H9 (cell line): ENCODE measurements at regions not wholly inside any gene's neighbourhood (a gene's known extent, or its start where the extent isn't known, plus 50 kb on each side); places are given as distances from the start of the nearest gene placed in this dataset.

Source experiments
- DNase-seq: peaks from one replicate; pipeline ENCODE4 v3.0.0-alpha.2; 2017
- H2AFZ ChIP-seq: one replicate; pipeline ENCODE4 v1.6.1; 2013; ENCODE audit warnings: mild to moderate bottlenecking, low read length, control low read depth, moderate library complexity
- H2AK5ac ChIP-seq: 2 replicates; pipeline ENCODE4 v1.6.1; 2013; ENCODE audit warnings: low read length, control low read depth, mixed read lengths; ENCODE audit not compliant: insufficient read length
- H2BK120ac ChIP-seq: one replicate; pipeline ENCODE4 v1.6.1; 2013; ENCODE audit warnings: low read depth, mild to moderate bottlenecking, low read length, control low read depth, inconsistent platforms; ENCODE audit not compliant: poor library complexity, severe bottlenecking
- H2BK12ac ChIP-seq: 2 replicates; pipeline ENCODE4 v1.6.1; 2013; ENCODE audit warnings: low read length, control low read depth, mixed read lengths, low read depth; ENCODE audit not compliant: insufficient read length
- H2BK15ac ChIP-seq: 2 replicates; pipeline ENCODE4 v1.6.1; 2013; ENCODE audit warnings: low read depth, low read length, control low read depth
- H2BK20ac ChIP-seq: one replicate; pipeline ENCODE4 v1.6.1; 2013; ENCODE audit warnings: low read depth, mild to moderate bottlenecking, low read length, control low read depth, inconsistent platforms; ENCODE audit not compliant: poor library complexity, severe bottlenecking
- H2BK5ac ChIP-seq: 2 replicates; pipeline ENCODE4 v1.6.1; 2013; ENCODE audit warnings: low read length, control low read depth, mixed read lengths; ENCODE audit not compliant: insufficient read length
- H3K14ac ChIP-seq: 2 replicates; pipeline ENCODE4 v1.6.1; 2013; ENCODE audit warnings: low read length, control low read depth; ENCODE audit not compliant: insufficient read depth
- H3K18ac ChIP-seq: 2 replicates; pipeline ENCODE4 v1.6.1; 2013; ENCODE audit warnings: low read depth, mild to moderate bottlenecking, mixed read lengths, low read length, control low read depth; ENCODE audit not compliant: insufficient read length
- H3K23ac ChIP-seq: 2 replicates; pipeline ENCODE4 v1.6.1; 2013; ENCODE audit warnings: low read length, control low read depth, mixed read lengths, low read depth; ENCODE audit not compliant: insufficient read length
- H3K23me2 ChIP-seq: 2 replicates; pipeline ENCODE4 v1.6.1; 2013; ENCODE audit warnings: low read depth, mild to moderate bottlenecking, mixed read lengths, low read length, control low read depth; ENCODE audit not compliant: insufficient read length, poor library complexity, severe bottlenecking
- H3K27ac ChIP-seq: 2 replicates; pipeline ENCODE4 v1.5.1; 2013; ENCODE audit warnings: low read length, control low read depth, mixed read lengths, low read depth; ENCODE audit not compliant: insufficient read length
- H3K27me3 ChIP-seq: 2 replicates; pipeline ENCODE4 v1.6.1; 2013; ENCODE audit warnings: low read length, control low read depth, inconsistent platforms; ENCODE audit not compliant: insufficient read depth
- H3K4ac ChIP-seq: 2 replicates; pipeline ENCODE4 v1.6.1; 2013; ENCODE audit warnings: low read depth, mild to moderate bottlenecking, control low read depth, inconsistent platforms, low read length, moderate library complexity
- H3K4me1 ChIP-seq: 2 replicates; pipeline ENCODE4 v1.6.1; 2013; ENCODE audit warnings: low read length, control low read depth, inconsistent platforms; ENCODE audit not compliant: insufficient read depth
- H3K4me2 ChIP-seq: 2 replicates; pipeline ENCODE4 v1.6.1; 2013; ENCODE audit warnings: low read length, control low read depth, mixed read lengths; ENCODE audit not compliant: insufficient read length, insufficient read depth
- H3K56ac ChIP-seq: 2 replicates; pipeline ENCODE4 v1.6.1; 2013; ENCODE audit warnings: low read depth, mild to moderate bottlenecking, mixed read lengths, low read length, control low read depth; ENCODE audit not compliant: insufficient read length
- H3K79me1 ChIP-seq: 2 replicates; pipeline ENCODE4 v1.6.1; 2013; ENCODE audit warnings: low read depth, mild to moderate bottlenecking, moderate library complexity, low read length, control low read depth, inconsistent platforms; ENCODE audit not compliant: insufficient read depth, poor library complexity, severe bottlenecking
- H3K79me2 ChIP-seq: 2 replicates; pipeline ENCODE4 v1.6.1; 2013; ENCODE audit warnings: low read length, control low read depth, inconsistent platforms; ENCODE audit not compliant: insufficient read depth
- H3K9ac ChIP-seq: 2 replicates; pipeline ENCODE4 v1.6.1; 2013; ENCODE audit warnings: low read length, control low read depth, mixed read lengths; ENCODE audit not compliant: insufficient read length; ENCODE audit errors: extremely low read depth
- H3K9me3 ChIP-seq: one replicate; pipeline ENCODE4 v1.6.1; 2013; ENCODE audit warnings: low read depth, low read length, inconsistent platforms; ENCODE audit not compliant: control insufficient read depth
- H3T11ph ChIP-seq: one replicate; pipeline ENCODE4 v1.6.1; 2013; ENCODE audit warnings: mild to moderate bottlenecking, low read length, control low read depth, inconsistent platforms
- H4K20me1 ChIP-seq: one replicate; pipeline ENCODE4 v1.6.1; 2013; ENCODE audit not compliant: control insufficient read depth, insufficient read length, insufficient read depth
- H4K5ac ChIP-seq: 2 replicates; pipeline ENCODE4 v1.6.1; 2013; ENCODE audit warnings: low read depth, mild to moderate bottlenecking, mixed read lengths, low read length, control low read depth; ENCODE audit not compliant: insufficient read length
- H4K8ac ChIP-seq: replicated peaks from 2 replicates; pipeline ENCODE4 v1.6.1; 2013; ENCODE audit warnings: low read length, control low read depth, mixed read lengths, low read depth; ENCODE audit not compliant: insufficient read length
- H4K91ac ChIP-seq: 2 replicates; pipeline ENCODE4 v1.6.1; 2013; ENCODE audit warnings: low read depth, mild to moderate bottlenecking, moderate library complexity, mixed read lengths, low read length, control low read depth; ENCODE audit not compliant: insufficient read length
- H3K27ac Mint-ChIP-seq, 3 experiments: 2 replicates in 2 of 3; 3 replicates in 1 of 3; pipeline ENCODE4 v1.8.0; 2020 to 2021; ENCODE audit warnings: mixed read lengths in 3 of 3, mild to moderate bottlenecking in 1 of 3, moderate library complexity in 1 of 3
- H3K27me3 Mint-ChIP-seq: 2 replicates; pipeline ENCODE4 v1.8.0; 2021; ENCODE audit warnings: low read depth, mild to moderate bottlenecking, moderate library complexity, mixed read lengths
- H3K36me3 Mint-ChIP-seq, 3 experiments: 2 replicates in 2 of 3; 3 replicates in 1 of 3; pipeline ENCODE4 v1.8.0; 2020 to 2021; ENCODE audit warnings: low read depth in 3 of 3, mixed read lengths in 3 of 3; ENCODE audit not compliant: insufficient read depth in 1 of 3
- H3K4me1 Mint-ChIP-seq, 2 experiments: 2 replicates each; pipeline ENCODE4 v1.8.0; 2020; ENCODE audit warnings: mixed read lengths in 2 of 2
- H3K4me3 Mint-ChIP-seq, 2 experiments: 2 replicates in 1 of 2; 3 replicates in 1 of 2; pipeline ENCODE4 v1.8.0; 2020 to 2021; ENCODE audit warnings: mild to moderate bottlenecking in 2 of 2, mixed read lengths in 2 of 2, moderate library complexity in 1 of 2
- H3K9me3 Mint-ChIP-seq, 2 experiments: 2 replicates in 1 of 2; 3 replicates in 1 of 2; pipeline ENCODE4 v1.8.0; 2020; ENCODE audit warnings: mild to moderate bottlenecking in 2 of 2, mixed read lengths in 2 of 2, moderate library complexity in 1 of 2
- WGBS: extraction: QIAGEN DNeasy Blood & Tissue Kit; methylation state at CpG from one replicate; pipeline ENCODE4 v1.1.7; 2013; ENCODE audit warnings: missing lambda C conversion rate, low lambda C conversion rate, mixed read lengths; ENCODE audit not compliant: insufficient read length; ENCODE audit errors: extremely low coverage; 5-methylcytosine and 5-hydroxymethylcytosine counted together
- TF ChIP-seq, protein P1 (sequence below): fragments of 200-600 bp; sonication (generic); conservative IDR thresholded peaks from 3 replicates; pipeline ENCODE4 v1.8.0; 2021; ENCODE audit warnings: antibody characterized with exemption, mild to moderate bottlenecking

DNA sequence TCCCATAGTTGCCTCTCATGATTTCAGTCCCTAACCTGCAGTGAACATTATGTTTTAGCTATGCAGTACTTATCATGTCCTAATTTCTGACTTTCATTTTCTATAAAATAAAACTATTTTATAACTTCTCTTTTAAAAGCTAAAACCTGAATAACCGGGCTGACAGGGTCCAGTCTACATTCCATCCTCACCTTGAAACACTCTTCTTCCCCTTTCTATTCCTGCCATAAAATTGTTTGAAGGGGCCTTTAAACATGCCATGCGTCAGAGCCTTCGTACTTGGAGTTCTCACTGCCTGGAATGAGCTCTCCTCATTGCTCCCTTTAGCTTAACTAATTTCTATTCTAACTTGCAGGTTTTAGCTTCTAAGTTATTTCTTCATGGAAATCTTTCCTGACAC, 143.0 kb upstream of the PRLR start:
- H3K79me2 ChIP-seq = no peaks in the 10 kb centered on the region
- no peaks in the 10 kb centered on the region for H3K27me3 Mint-ChIP-seq
- H3K56ac ChIP-seq = no peak overlapping the region
- no peak overlapping the region for H3T11ph ChIP-seq
- H3K4me2 ChIP-seq = no peak overlapping the region
- no peaks in the 10 kb centered on the region for H4K20me1 ChIP-seq
- H2AFZ ChIP-seq = no peak overlapping the region
- H2BK5ac ChIP-seq = no peak overlapping the region
- no peak overlapping the region for H3K4me3 Mint-ChIP-seq
- no peak overlapping the region for H4K5ac ChIP-seq
- no peak overlapping the region for H4K91ac ChIP-seq
- no peak overlapping the region for H2AK5ac ChIP-seq
- peak overlapping the region; percentile 77 for H2BK120ac ChIP-seq
- no peak overlapping the region for H4K8ac ChIP-seq
- no peaks in the 10 kb centered on the region for H3K27me3 ChIP-seq
- no peaks in the 10 kb centered on the region for H3K9me3 ChIP-seq
- TF ChIP-seq, protein P1, sequence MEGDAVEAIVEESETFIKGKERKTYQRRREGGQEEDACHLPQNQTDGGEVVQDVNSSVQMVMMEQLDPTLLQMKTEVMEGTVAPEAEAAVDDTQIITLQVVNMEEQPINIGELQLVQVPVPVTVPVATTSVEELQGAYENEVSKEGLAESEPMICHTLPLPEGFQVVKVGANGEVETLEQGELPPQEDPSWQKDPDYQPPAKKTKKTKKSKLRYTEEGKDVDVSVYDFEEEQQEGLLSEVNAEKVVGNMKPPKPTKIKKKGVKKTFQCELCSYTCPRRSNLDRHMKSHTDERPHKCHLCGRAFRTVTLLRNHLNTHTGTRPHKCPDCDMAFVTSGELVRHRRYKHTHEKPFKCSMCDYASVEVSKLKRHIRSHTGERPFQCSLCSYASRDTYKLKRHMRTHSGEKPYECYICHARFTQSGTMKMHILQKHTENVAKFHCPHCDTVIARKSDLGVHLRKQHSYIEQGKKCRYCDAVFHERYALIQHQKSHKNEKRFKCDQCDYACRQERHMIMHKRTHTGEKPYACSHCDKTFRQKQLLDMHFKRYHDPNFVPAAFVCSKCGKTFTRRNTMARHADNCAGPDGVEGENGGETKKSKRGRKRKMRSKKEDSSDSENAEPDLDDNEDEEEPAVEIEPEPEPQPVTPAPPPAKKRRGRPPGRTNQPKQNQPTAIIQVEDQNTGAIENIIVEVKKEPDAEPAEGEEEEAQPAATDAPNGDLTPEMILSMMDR = no peak
- H3K18ac ChIP-seq = no peak overlapping the region
- no peak overlapping the region for H2BK12ac ChIP-seq
- no peaks in the 10 kb centered on the region for H3K36me3 Mint-ChIP-seq
- WGBS = no CpG with 5 or more reads among the region's 3 CpGs
- H3K9me3 Mint-ChIP-seq = no peaks in the 10 kb centered on the region
- no peak overlapping the region for H3K27ac ChIP-seq
- H3K4me1 Mint-ChIP-seq = peaks cover 6 to 9% of the 10 kb centered on the region in 2 experiments
- no peaks in the 10 kb centered on the region for H3K4me1 ChIP-seq
- H3K79me1 ChIP-seq = no peaks in the 10 kb centered on the region
- H2BK15ac ChIP-seq = no peak overlapping the region
- H3K23ac ChIP-seq = no peak overlapping the region
- DNase-seq = no peak
- H2BK20ac ChIP-seq = no peak overlapping the region
- H3K14ac ChIP-seq = no peak overlapping the region
- no peak overlapping the region for H3K9ac ChIP-seq
- no peak overlapping the region for H3K27ac Mint-ChIP-seq
- H3K4ac ChIP-seq = no peak overlapping the region
- H3K23me2 ChIP-seq = no peaks in the 10 kb centered on the region
